ENCODE measurements at regions not wholly inside any gene's neighbourhood (a gene's known extent, or its start where the extent isn't known, plus 50 kb on each side); places are given as distances from the start of the nearest gene placed in this dataset.

DNA sequence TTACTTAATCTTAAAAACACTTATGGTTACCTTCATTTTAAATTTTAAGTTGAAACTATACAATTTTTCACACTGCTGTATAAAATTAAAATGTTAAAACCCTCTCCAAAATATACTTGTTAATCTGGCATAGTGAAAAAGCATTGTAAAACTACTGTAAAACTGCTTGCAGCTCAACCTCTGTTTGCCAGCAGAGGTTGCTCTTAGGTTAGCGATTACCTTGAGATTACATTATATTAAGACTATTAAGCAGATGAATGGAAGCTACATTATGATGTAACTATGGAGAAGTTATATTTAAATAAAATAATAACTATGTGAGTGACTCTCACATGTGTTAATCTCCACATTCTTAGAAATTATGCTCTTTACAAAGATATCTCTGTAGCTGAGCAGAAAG is 143.6 kb upstream of the SLITRK3 start:
- TF ChIP-seq CTCF (IDR thresholded peaks at IDR 0.05) = peak in 1 of 7 experiments; percentile 14
- TF ChIP-seq POLR2A (IDR thresholded peaks at IDR 0.05) = no peak
